Neutrophil (primary cell): ENCODE measurements at regions not wholly inside any gene's neighbourhood (a gene's known extent, or its start where the extent isn't known, plus 50 kb on each side); places are given as distances from the start of the nearest gene placed in this dataset.
A peak's percentile ranks its signal among the peaks of the same experiment; 100 is the strongest.
"Not testable (repeated sequence)": the region's sequence is repeated elsewhere in the genome, so short reads cannot be mapped to it uniquely, and the experiment has no call there.

Experiments used
- H3K27ac ChIP-seq: fragments of 200-600 bp; sonication (generic); 2 replicates; pipeline ENCODE4 v1.5.1; 2016; ENCODE audit warnings: mild to moderate bottlenecking, moderate library complexity
- H3K27me3 ChIP-seq: fragments of 200-600 bp; sonication (generic); 2 replicates; pipeline ENCODE4 v1.6.0; 2016; ENCODE audit warnings: mild to moderate bottlenecking
- H3K36me3 ChIP-seq: fragments of 200-600 bp; sonication (generic); 2 replicates; pipeline ENCODE4 v1.5.1; 2017
- H3K4me1 ChIP-seq, 2 experiments: fragments of 200-600 bp in 1 of 2; sonication (generic) in 1 of 2; 1 replicate in 1 of 2; 2 replicates in 1 of 2; pipeline versions ENCODE4 v1.5.1 to v1.6.1; 2013 to 2016; ENCODE audit warnings: low read depth in 1 of 2, low read length in 1 of 2, mild to moderate bottlenecking in 1 of 2, moderate library complexity in 1 of 2; ENCODE audit not compliant: control insufficient read depth in 1 of 2, insufficient read depth in 1 of 2
- H3K4me3 ChIP-seq, 2 experiments: fragments of 200-600 bp in 1 of 2; sonication (generic) in 1 of 2; 1 replicate in 1 of 2; 2 replicates in 1 of 2; pipeline ENCODE4 v1.5.1; 2013 to 2016; ENCODE audit warnings: low read depth in 1 of 2, low read length in 1 of 2, mild to moderate bottlenecking in 1 of 2, moderate library complexity in 1 of 2
- H3K9me3 ChIP-seq: fragments of 200-600 bp; sonication (generic); 2 replicates; pipeline ENCODE4 v1.5.1; 2016
- CTCF ChIP-seq: fragments of 200-600 bp; sonication (generic); IDR thresholded peaks from 2 replicates; pipeline ENCODE4 v1.5.1; 2016; ENCODE audit warnings: antibody characterized with exemption

GRCh38 chr7:82593780-82594179 lies 150.2 kb upstream of the CACNA2D1 start:
- no peaks in the 10 kb centered on the region for H3K27me3 ChIP-seq
- no peaks in the 10 kb centered on the region for H3K36me3 ChIP-seq
- peaks cover 7 to 16% of the 10 kb centered on the region in 2 experiments for H3K4me1 ChIP-seq
- H3K9me3 ChIP-seq, result no peaks in the 10 kb centered on the region
- no peak overlapping the region for H3K27ac ChIP-seq
- no peak overlapping the region for H3K4me3 ChIP-seq
- TF ChIP-seq CTCF, result no peak

GRCh38 chr7:82592416-82592815 lies 148.8 kb upstream of the CACNA2D1 start:
- H3K36me3 ChIP-seq, result no peaks in the 10 kb centered on the region
- no peak overlapping the region for H3K4me3 ChIP-seq
- H3K9me3 ChIP-seq, result no peaks in the 10 kb centered on the region
- peaks cover 0 to 10% of the 10 kb centered on the region in 2 experiments for H3K4me1 ChIP-seq
- no peaks in the 10 kb centered on the region for H3K27me3 ChIP-seq
- no peak for TF ChIP-seq CTCF
- no peak overlapping the region for H3K27ac ChIP-seq

GRCh38 chr7:82579047-82579446 lies 135.5 kb upstream of the CACNA2D1 start:
- H3K4me3 ChIP-seq, result no peak overlapping the region
- no peak for TF ChIP-seq CTCF
- no peaks in the 10 kb centered on the region for H3K4me1 ChIP-seq
- no peaks in the 10 kb centered on the region for H3K36me3 ChIP-seq
- no peaks in the 10 kb centered on the region for H3K9me3 ChIP-seq
- no peaks in the 10 kb centered on the region for H3K27me3 ChIP-seq
- H3K27ac ChIP-seq, result no peak overlapping the region

DNA sequence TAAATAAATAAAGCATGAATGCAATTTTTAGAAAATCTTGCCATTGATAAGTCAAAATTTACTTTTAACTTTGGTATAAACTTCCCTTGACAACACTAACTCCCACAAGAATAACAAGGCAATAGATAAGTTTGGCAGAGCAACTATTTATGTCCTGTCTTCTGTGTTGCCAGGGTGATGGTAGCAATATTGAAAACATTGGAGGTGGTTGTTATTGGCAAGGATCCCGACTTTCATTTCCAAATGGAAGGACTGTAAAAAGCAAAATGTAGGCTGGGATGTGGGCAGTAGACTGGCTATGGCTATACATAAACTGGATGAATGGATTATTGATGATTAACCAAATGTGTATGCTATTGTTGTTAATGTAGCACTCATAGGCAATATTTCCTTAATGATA lies 134.9 kb upstream of the CACNA2D1 start:
- no peak for TF ChIP-seq CTCF
- Histone ChIP-seq H3K4me1 (no peaks in the 10 kb centered on the region), H3K9me3 (no peaks in the 10 kb centered on the region), H3K4me3 (no peak overlapping the region), H3K27ac (no peak overlapping the region), H3K27me3 (no peaks in the 10 kb centered on the region), H3K36me3 (no peaks in the 10 kb centered on the region)

DNA sequence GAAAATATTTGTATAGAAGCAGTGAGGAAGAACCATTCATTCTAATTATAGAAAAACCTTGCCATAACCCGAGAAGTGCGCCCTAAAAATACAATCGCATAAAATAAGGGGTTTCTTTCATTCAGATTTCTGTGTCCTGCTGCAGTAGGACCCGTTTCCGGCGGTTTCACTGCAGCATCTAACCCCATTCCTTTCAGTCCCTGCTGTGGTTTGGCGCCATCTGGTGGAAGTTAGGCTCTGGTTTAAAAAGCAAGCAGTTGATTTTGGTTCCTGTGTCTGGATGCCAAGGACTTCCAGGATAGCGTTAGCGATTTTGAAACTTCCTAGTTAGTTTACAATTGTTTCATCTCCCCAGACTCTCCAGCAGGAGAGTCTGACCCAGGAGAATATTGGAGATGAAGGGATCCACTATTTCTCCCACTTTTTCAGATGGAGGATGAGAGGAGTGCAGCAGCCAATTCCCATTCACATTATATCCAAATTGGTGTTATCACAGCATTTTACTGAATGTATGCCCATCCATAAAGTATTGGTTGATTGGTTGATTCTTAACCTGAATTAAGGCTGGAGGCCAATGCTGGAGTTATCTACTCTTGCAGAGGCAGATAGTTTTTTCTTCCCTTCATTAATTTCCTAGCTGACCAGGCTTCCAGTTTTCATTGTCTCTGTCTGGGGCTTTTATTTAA lies 128.8 kb upstream of the CACNA2D1 start:
- no peak overlapping the region for H3K4me3 ChIP-seq
- TF ChIP-seq CTCF, result peak; percentile 64

DNA sequence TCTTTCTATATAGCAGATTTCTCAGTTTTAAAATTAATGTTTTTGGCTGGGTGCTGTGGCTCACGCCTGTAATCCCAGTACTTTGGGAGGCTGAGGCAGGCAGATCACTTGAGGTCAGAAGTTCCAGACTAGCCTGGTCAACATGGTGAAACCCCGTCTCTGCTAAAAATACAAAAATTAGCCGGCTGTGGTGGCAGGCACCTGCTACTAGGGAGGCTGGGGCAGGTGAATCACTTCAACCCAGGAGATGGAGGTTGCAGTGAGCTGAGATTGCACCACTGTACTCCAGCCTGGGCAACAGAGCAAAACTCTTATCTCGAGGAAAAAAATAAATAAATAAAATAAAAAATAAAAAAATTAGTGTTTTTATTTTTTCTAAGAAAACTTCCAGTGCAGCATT lies 127.5 kb upstream of the CACNA2D1 start:
- not testable (repeated sequence) for H3K9me3 ChIP-seq, H3K27ac ChIP-seq, H3K27me3 ChIP-seq, H3K36me3 ChIP-seq, H3K4me3 ChIP-seq, H3K4me1 ChIP-seq

More for the DNA sequence above, 128.8 kb upstream of the CACNA2D1 start:
- no peaks in the 10 kb centered on the region for H3K9me3 ChIP-seq
- no peaks in the 10 kb centered on the region for H3K4me1 ChIP-seq
- no peak overlapping the region for H3K27ac ChIP-seq
- H3K27me3 ChIP-seq, result no peaks in the 10 kb centered on the region
- no peaks in the 10 kb centered on the region for H3K36me3 ChIP-seq
